ENCODE measurements at regions not wholly inside any gene's neighbourhood (a gene's known extent, or its start where the extent isn't known, plus 50 kb on each side); places are given as distances from the start of the nearest gene placed in this dataset.

- TF ChIP-seq ZBTB40 (IDR thresholded peaks at IDR 0.05; ENCODE audit: borderline replicate concordance) = no peak
- no peak for TF ChIP-seq NR2F1 (conservative IDR thresholded peaks at IDR 0.05)
- no peak for TF ChIP-seq SKIL (IDR thresholded peaks at IDR 0.05; ENCODE audit: low read depth, poor library complexity, severe bottlenecking)
- no peak for TF ChIP-seq RELA (IDR thresholded peaks at IDR 0.05; ENCODE audit: borderline replicate concordance, partially characterized antibody)
Observed at GRCh38 chr17:54738496-54738895, 162.2 kb upstream of the TOM1L1 start (continued).

- FAIRE-seq = no peak
- H2AFZ ChIP-seq (ENCODE audit: control insufficient read depth, low read depth, low read length) = no peak overlapping the region
- no peaks in the 10 kb centered on the region for H4K20me1 ChIP-seq (ENCODE audit: control insufficient read depth, insufficient read depth)
- H3K79me2 ChIP-seq (ENCODE audit: control insufficient read depth, insufficient read depth, low read length) = no peaks in the 10 kb centered on the region
- DNase-seq (ENCODE audit: low read depth, low spot score) = no peak
- no peaks in the 10 kb centered on the region for H3K4me1 ChIP-seq (ENCODE audit: control insufficient read depth, insufficient read depth, low read length)
- no peaks in the 10 kb centered on the region for H3K9me3 ChIP-seq (replicated peaks; ENCODE audit: control insufficient read depth, insufficient read depth, low read length)
- 0% methylated on average over 1 of the region's 1 CpG for WGBS (ENCODE audit: insufficient coverage, insufficient replicate concordance, low lambda C conversion rate, missing lambda C conversion rate)
- ATAC-seq = no peak
- RAD21 ChIA-PET (ENCODE audit: unreplicated experiment) = no interaction called here
- CTCF ChIA-PET = no interaction called here
- no peak overlapping the region for H3K27ac ChIP-seq (ENCODE audit: control insufficient read depth, insufficient read depth)
- POLR2A ChIA-PET = no interaction called here
- SMC1A ChIA-PET (ENCODE audit: uncharacterized antibody, unreplicated experiment) = no interaction called here
- no TSS peak for BruUV-seq (replicated peaks)
- intact Hi-C loops (cut with micrococcal nuclease; ENCODE audit: unreplicated experiment) (no loop called here), in situ Hi-C loops (cut with MboI) (no loop called here)
- no peak overlapping the region for H3K9ac ChIP-seq (ENCODE audit: control insufficient read depth, insufficient read depth, low read length)
- no peaks in the 10 kb centered on the region for H3K36me3 ChIP-seq (ENCODE audit: control insufficient read depth in 2 of 2, insufficient read depth in 2 of 2, low read length in 1 of 2)
- H3K4me3 ChIP-seq = no peak overlapping the region
- H3K4me2 ChIP-seq (ENCODE audit: control insufficient read depth, insufficient read depth) = no peak overlapping the region
- H3K27me3 ChIP-seq (replicated peaks in 1 of 2; ENCODE audit: control insufficient read depth in 2 of 2, insufficient read depth in 2 of 2, low read length in 1 of 2) = no peaks in the 10 kb centered on the region
- TF ChIP-seq CUX1 (IDR thresholded peaks at IDR 0.05; ENCODE audit: insufficient replicate concordance, low read depth, low read length) (no peak), USF1 (IDR thresholded peaks at IDR 0.05; ENCODE audit: borderline replicate concordance, extremely low read length, insufficient read depth, low read depth, low read length) (no peak), CHD4 (IDR thresholded peaks at IDR 0.05) (no peak)
Observed at GRCh38 chr17:54744750-54745149, 155.9 kb upstream of the TOM1L1 start.

All from GM12878 (cell line).